Peyer's patch (tissue), 4 donors: ENCODE measurements at regions not wholly inside any gene's neighbourhood (a gene's known extent, or its start where the extent isn't known, plus 50 kb on each side); places are given as distances from the start of the nearest gene placed in this dataset.
"Not testable (repeated sequence)": the region's sequence is repeated elsewhere in the genome, so short reads cannot be mapped to it uniquely, and the experiment has no call there.

ENCODE experiments used
- CTCF ChIP-seq, 6 experiments: fragments of 450-650 bp in 4 of 6; fragments of 200-600 bp in 2 of 6; sonication (generic) in 1 of 6; IDR thresholded peaks; one replicate each; pipeline ENCODE4 v1.5.1; 2017 to 2019; ENCODE audit warnings: antibody characterized with exemption in 6 of 6, mild to moderate bottlenecking in 3 of 6, moderate library complexity in 1 of 6
- POLR2A ChIP-seq, 2 donors: fragments of 450-650 bp; IDR thresholded peaks; one replicate each; pipeline ENCODE4 v1.5.1; 2017; ENCODE audit warnings: antibody characterized with exemption in 2 of 2, mild to moderate bottlenecking in 2 of 2, moderate library complexity in 2 of 2

GRCh38 chr6:121740188-121740587 lies 304.7 kb downstream of the GJA1 start:
- TF ChIP-seq CTCF, POLR2A (IDR thresholded peaks at IDR 0.05): not testable (repeated sequence)
